ENCODE measurements at regions not wholly inside any gene's neighbourhood (a gene's known extent, or its start where the extent isn't known, plus 50 kb on each side); places are given as distances from the start of the nearest gene placed in this dataset.

- H3K36me3 ChIP-seq (ENCODE audit: control insufficient read depth in 2 of 2, extremely low read depth in 1 of 2, insufficient read depth in 2 of 2, low read length in 2 of 2) = no peaks in the 10 kb centered on the region
- POLR2A ChIA-PET = no interaction called here
These were observed 530.4 kb upstream of the PTPRD start for GRCh38 chr9:11142965-11143738.

More at GRCh38 chr9:11142965-11143738, 530.4 kb upstream of the PTPRD start:
- H3K9ac ChIP-seq (replicated peaks; ENCODE audit: extremely low read depth, insufficient read depth, low read length) = no peak overlapping the region
- no peak overlapping the region for H2AFZ ChIP-seq (ENCODE audit: low read depth, low read length)
- intact Hi-C loops (cut with micrococcal nuclease) = no loop called here
- no peak overlapping the region for H3K4me3 ChIP-seq (replicated peaks in 1 of 3; ENCODE audit: insufficient read depth in 1 of 3, low read depth in 1 of 3, low read length in 3 of 3)
- FAIRE-seq (no peak), DNase-seq (ENCODE audit: low read depth, low spot score) (no peak)
- H3K27ac ChIP-seq (ENCODE audit: insufficient read depth, low read depth, low read length) = no peak overlapping the region
- H3K79me2 ChIP-seq (ENCODE audit: control insufficient read depth, insufficient read depth, low read length) = no peaks in the 10 kb centered on the region
- dilution Hi-C loops (cut with MboI; ENCODE audit: extremely low pct_ligation_motif_present, low sequenced_read_pairs) = no loop called here
- TF ChIP-seq GATA2 (IDR thresholded peaks at IDR 0.05; ENCODE audit: insufficient read depth, insufficient read length, low read depth, low read length) = no peak
- no peak for TF ChIP-seq MYC (IDR thresholded peaks at IDR 0.05; ENCODE audit: low read depth, low read length)
- TF ChIP-seq JUN (IDR thresholded peaks at IDR 0.05; ENCODE audit: borderline replicate concordance, insufficient read depth, insufficient read length, low read depth) = no peak
- TF ChIP-seq CTCF (IDR thresholded peaks at IDR 0.05; ENCODE audit: extremely low read depth in 1 of 2, insufficient read depth in 1 of 2, low read depth in 1 of 2, low read length in 2 of 2) = no peak
- no peak for TF ChIP-seq POLR2AphosphoS5 (IDR thresholded peaks at IDR 0.05; ENCODE audit: insufficient read depth, low read depth, low read length)
- TF ChIP-seq MAX (IDR thresholded peaks at IDR 0.05; ENCODE audit: insufficient read depth, insufficient read length) = no peak
- TF ChIP-seq POLR2A (IDR thresholded peaks at IDR 0.05; ENCODE audit: low read depth, low read length) = no peak
- TF ChIP-seq FOS (IDR thresholded peaks at IDR 0.05; ENCODE audit: borderline replicate concordance, insufficient read depth, low read length) = no peak
- no peak for TF ChIP-seq EZH2 (IDR thresholded peaks at IDR 0.05; ENCODE audit: borderline replicate concordance, low read depth, low read length, severe bottlenecking)
- no peaks in the 10 kb centered on the region for H3K9me1 ChIP-seq (replicated peaks; ENCODE audit: control insufficient read depth, extremely low read depth, insufficient read depth, low read length)
- H3K4me1 ChIP-seq (ENCODE audit: control insufficient read depth, extremely low read depth, insufficient read depth, low read length) = no peaks in the 10 kb centered on the region
- H3K9me3 ChIP-seq (replicated peaks; ENCODE audit: control insufficient read depth, insufficient read depth, low read length) = peaks cover 3% of the 10 kb centered on the region
- CTCF ChIA-PET = interaction anchor here (0.6 to 0.7 kb wide), 2 partner anchors 58 to 435 kb away, joined by 3 to 4 read pairs; no protein-coding TSS in a partner anchor
- H3K4me2 ChIP-seq (ENCODE audit: insufficient read depth, low read length) = no peak overlapping the region
- H3K27me3 ChIP-seq (ENCODE audit: control insufficient read depth in 2 of 2, insufficient read depth in 2 of 2, low read length in 2 of 2) = no peaks in the 10 kb centered on the region
- no TSS peak for BruUV-seq (replicated peaks)
- no peaks in the 10 kb centered on the region for H4K20me1 ChIP-seq (replicated peaks; ENCODE audit: control insufficient read depth, extremely low read depth, insufficient read depth, low read length)
